ENCODE measurements at regions not wholly inside any gene's neighbourhood (a gene's known extent, or its start where the extent isn't known, plus 50 kb on each side); places are given as distances from the start of the nearest gene placed in this dataset.
"Not testable (repeated sequence)": the region's sequence is repeated elsewhere in the genome, so short reads cannot be mapped to it uniquely, and the experiment has no call there.

DNA sequence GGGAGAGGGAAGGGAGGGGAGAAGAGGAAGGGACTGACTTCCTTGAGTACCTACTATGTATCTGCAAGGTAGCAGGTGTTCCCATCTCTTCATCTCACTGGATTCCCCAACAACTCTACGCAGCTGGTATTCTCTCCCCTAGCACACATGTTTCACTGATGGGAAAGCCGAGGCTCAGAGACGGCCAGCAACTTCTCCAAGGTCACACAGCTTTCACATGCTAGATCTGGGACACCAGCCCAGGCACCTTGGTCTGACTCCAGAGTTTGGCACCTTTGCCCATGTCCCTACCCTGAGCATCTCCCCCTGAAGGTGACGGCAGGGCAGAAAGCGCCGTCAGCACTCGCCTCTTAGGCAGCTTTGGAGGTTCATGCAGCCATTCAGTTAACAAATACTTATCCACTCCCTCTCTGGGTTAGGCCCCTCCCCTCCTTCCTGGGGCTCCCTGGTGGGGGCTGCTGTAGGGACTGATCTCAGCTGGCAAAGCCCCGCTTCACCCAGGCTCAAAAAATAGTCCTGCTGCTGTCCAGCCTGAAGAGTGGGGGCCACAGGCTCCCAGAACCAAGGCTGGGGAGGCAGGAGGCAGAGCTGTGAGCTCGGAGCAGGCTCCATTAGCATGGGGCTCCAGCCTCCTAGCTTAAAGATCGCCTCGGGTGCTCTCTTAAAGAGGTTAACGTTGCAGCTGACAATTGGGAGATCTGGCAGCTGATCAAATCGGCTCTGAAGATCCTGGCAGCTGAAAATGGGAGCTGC is 79.4 kb downstream of the IGLL1 start:
- DNase-seq (ENCODE audit: low read depth, low spot score) = no peak

DNA sequence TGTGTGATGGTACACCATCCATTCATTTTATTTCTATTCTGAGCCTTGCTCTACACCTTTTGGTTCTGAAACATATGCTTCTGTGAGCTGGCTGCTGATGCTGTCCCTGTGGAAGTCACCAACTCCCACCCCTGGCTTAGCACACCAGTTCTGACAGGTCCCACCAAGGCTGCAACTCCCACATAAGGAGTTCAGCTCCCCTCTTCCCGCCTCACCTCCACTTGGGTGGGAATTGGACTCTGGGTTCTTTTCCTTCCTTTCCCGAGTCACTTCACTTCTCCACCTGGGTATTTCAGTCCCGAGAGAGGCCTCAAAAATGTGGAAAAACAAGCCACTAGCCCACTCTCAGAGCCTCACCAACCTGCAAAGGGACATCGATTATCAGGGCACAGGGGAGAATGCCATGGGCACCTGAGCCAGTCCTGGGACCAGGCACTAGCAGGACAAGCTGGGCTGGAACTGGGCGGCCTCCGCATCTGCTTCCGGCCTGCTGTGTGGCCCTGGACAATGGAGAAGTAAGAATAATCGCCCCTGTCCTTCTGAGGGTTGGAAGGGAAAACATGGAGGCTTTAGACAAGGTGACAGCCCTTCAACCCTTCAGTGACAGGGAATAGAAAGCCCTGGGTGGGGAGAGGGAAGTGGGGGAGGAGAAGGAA is 80.1 kb downstream of the IGLL1 start:
- DNase-seq (ENCODE audit: low read depth, low spot score) = no peak

DNA sequence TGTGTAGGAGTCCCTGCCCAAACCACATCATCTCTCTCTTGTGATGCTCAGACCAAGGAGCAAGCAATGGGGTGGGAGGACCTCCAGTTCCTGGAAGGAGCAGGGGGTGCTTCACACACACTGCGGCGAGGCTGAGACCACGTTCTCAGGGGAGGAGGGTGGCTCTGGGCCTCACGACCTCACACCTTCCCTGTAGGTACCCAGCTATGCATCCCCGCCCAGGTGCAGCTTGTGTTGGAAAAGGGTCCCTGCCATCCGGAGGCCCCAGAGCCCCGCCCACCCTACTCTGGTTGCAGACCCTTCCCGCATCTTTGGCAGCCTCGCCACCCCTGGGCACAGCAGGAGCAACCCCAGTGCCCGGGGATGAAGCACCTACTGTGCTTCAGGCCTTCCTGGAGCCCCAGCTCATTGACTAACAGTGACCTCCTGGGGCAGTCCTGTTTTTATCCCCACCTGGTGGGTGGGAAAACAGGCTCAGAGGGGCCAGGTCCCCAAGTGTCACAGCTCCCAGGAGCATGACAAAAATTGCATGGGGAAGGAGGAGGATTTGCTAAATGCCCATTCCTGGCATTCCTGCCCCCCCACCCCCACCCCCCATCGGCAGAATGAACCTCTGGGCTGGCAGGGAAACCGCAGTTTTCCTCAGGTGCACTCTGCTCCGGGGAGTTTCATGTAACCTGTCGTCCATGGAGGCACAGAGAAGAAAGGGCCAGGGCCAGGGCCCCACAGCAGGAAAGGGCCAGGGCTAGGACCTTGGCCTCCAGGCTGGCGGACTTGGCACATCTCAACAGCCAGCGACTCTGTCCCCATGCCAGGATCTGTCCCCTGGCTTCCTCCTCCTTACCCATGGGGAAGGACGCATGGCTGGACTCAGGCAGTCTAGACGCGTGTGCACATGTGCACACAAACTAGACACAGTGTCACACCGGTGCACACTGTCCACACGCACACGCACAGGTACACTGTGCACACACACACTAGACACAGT is 81.0 kb downstream of the IGLL1 start:
- DNase-seq (ENCODE audit: low read depth, low spot score) = no peak

DNA sequence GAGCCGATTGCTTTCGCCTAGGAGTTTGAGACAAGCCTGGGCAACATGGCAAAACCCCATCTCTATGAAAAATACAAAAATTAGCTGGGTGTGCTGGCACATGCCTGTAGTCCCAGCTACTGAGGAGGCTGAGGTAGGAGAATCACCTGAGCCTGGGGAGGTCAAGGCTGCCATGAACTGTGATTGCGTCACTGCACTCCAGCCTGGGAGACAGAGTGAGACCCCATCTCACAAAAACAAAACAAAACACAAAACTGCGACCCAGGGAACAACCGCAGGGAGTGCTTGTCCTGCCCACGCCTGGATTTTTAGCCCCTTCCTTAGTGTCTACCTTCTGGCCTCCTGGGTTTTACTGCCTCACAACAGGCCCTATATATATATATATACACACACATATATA is 82.2 kb downstream of the IGLL1 start:
- not testable (repeated sequence) for DNase-seq (ENCODE audit: low read depth, low spot score)

DNA sequence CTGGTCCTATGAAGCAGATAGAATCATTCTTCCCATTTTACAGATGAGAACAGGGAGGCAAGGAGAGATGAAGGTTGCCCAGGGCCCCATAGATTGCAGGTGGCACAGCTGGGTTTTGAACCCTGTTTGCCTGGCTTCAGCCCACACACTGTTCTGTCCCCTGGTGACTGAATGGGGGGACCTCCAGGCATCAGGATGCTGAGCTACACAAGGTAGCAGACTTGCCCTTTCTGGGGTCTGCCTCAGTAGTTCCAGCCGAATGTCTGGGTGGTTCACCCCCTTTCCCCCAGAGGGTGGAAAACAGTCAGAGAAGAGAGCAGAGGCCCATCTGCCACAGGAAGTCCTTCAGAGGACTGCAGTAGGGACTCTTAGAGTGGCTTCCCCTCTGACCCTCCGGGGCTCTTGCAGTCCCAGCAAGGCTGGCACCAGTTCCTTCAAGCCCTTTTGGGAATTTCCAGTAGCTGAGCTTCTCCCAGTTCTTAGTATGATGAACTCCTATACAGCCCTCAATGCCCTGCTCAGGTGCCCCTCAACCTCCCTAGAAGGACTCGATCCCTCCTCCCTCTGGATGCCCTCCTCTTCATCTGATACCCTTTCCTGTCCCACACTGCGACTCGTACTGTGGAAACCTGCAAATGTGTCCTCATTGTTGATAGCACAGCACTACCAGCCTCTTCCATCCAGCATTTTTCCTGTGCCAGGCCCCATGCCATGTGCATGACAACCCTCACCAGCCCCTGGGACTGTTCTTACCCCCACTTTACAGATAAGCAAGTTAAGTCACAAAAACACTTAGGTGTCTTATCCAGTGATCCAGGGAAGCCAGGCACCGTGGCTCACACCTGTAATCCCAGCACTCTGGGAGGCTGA is 82.8 kb downstream of the IGLL1 start:
- no peak for DNase-seq (ENCODE audit: low read depth, low spot score)

DNA sequence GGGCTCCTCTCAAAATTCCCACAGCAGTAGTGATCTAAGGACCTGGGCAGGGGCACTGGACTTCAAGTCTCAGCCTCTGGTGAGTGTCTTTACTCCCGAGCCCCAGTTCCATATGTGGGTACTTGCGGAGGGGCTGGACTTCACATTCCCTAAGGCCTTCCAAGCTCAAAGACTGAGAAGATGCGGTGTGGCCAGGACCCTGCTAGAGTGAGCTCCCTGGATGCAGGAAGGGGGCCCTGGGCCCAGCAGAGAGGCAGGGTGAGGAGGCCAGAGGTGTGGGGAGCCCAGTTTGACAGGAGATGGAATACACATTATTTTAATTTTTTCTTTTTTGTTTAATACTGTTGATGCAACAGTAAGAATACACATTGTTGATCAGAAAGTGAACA is 83.7 kb downstream of the IGLL1 start:
- no peak for DNase-seq (ENCODE audit: low read depth, low spot score)

DNA sequence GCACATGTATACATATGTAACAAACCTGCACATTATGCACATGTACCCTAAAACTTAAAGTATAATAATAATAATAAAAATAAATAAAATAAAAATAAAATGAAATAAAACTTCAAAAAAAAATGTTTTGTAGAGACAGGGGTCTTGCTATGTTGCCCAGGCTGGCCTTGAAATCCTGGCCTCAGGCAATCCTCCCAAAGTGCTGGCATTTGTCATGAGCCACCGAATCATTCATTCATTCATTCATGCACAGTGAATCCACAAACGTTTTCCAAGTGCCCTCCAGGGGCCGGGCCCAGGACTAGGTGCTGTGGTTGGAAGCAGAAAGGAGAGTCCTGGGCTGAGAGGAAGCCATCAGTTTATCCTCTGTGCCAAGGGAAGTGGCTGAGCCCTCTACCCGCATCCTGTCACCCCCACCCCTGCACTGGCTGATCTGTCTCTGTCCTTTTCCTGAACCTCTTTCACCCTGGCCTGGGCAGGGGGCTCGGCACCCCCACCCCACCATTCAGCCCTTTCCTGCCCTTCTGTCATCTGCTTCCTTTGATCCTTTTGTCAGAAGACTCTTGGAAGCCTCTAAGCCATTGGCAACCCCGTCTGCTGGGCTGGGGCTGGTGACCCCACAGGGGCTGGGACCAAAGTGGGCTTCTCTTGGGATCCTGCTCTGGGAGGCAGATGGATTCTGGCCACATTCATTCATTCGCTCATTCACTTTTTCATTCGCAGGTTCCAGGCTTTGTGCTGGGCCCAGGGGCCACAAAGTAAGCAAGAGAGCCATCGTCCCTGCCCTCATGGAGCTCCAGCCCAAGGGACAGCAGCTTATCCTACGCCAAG is 84.3 kb downstream of the IGLL1 start:
- DNase-seq (ENCODE audit: low read depth, low spot score) = no peak

DNA sequence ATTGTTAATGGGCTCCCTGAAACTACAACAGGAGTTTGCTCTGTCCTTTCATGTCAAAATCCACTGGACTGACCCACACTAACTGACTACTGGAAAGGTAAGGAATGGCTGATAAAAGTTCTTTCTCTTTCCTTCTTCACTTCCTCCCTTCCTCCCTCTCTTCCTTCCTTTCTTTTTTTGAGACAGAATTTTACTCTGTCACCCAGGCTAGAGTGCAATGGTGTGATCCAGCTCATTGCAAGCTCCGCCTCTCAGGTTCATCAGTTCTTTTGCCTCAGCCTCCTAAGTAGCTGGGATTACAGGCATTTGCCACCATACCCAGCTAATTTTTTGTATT is 85.2 kb downstream of the IGLL1 start:
- DNase-seq (ENCODE audit: low read depth, low spot score) = no peak

DNA sequence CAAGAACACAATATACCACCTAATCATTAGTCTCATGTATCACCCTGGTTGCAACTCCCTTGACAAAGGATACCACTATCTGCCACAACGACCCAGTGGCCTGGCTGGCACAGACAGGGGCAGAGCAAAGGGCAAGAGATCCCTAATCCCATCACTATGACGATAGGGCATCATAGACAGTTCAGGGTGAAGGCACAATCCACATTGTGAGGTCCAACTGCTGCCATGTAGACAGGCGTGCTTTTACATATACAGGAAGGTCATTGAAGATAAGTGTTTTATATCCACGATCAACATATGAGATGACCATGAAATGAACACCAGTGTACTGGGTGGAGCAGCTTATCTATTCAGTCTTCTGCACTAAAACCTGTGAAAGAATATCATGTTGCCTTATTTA is 94.6 kb downstream of the IGLL1 start:
- no peak for DNase-seq (ENCODE audit: low read depth, low spot score)

DNA sequence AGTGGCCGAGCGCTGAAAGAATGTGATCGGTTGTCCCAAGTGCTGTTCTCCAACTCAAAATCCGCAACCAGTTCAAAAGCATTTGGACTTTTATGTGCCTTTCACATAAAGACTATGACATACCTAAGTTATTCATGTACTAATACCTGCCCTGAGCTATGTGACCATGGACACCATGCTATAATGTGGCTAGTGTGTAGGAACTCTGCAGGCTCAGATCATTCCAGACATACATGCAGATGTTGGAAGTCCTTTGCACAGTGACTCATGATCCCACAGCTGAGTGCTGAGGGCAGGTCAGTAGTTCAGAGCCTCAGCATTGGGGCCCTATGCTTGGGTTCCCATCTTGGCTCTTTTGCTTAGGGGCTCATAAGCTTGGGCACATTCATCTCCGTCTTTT is 95.4 kb downstream of the IGLL1 start:
- DNase-seq (ENCODE audit: low read depth, low spot score) = no peak

DNA sequence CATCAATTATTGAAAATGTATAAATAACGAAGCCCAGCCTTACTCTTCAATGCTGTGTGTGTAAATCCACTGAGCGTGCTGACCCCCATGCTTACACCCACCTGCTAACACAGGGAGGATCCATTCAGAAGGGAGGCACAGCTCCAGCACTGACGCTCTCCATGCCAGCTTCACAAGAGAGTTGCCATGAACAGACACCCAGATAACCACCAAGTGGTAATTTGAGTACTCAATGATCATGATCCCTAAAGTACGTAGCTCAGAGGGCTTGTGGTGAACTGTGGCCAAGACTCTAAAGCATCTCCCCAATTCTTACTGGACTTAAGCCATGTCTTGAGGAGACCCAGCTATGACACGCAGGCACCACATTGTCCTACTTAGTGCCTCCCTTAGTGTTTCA is 98.7 kb downstream of the IGLL1 start:
- no peak for DNase-seq (ENCODE audit: low read depth, low spot score)

DNA sequence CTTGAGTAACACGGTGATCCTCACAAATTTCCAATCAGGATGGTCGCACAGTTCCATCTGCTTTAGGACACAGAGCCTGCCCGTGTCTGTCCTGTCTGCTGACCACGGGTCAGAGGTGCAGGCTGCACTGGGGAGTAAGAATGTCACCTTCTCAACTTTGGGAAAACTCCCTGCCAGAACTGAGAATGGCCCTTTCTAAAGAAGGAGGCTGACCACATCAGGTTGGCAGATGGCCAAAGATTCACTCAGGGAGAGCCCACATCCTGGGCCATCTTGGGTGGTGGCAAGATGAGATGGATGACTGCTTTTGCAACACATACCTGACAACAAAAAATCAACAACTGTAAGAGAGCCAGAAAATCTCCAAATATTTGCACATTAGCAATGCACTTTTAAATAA is 101.9 kb downstream of the IGLL1 start:
- DNase-seq (ENCODE audit: low read depth, low spot score) = no peak

DNA sequence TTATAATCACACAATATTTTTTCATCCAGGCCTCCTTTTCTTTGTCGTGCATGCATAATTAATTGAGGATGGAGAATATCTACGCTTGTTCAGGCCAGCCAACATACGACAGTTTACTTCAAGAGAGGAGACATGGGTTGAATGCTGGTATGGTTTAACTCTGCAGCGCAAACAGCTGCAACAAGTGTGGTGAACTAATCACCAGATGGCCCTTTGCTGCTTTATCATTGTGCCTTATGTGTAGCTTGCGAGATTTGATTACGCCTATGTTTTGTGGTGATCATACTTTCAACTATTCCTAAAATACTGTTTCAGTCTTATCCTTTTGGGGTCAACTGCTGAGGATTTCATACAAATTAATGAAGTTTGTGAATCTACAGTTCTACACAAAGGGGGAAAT is 105.6 kb downstream of the IGLL1 start:
- DNase-seq (ENCODE audit: low read depth, low spot score) = not testable (repeated sequence)

DNA sequence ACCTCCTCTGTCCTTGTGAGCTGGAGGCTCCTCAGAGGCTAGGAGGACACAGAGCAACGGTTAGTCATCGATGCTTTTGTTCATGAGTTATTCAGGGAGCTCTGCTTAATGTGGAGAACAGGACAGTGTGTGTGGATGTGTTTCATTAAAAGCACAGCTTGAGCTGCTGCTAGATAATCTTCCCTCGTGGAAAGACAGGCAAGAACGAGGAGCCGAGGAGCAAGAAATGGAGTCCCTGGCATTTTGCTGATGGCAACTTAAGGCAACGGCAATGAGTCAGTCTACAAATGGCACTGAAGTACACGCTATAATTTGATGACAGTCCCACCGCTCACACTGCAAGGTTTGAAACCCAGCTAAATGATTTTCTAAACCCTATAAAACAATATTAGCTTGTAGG is 106.2 kb downstream of the IGLL1 start:
- DNase-seq (ENCODE audit: low read depth, low spot score) = no peak

DNA sequence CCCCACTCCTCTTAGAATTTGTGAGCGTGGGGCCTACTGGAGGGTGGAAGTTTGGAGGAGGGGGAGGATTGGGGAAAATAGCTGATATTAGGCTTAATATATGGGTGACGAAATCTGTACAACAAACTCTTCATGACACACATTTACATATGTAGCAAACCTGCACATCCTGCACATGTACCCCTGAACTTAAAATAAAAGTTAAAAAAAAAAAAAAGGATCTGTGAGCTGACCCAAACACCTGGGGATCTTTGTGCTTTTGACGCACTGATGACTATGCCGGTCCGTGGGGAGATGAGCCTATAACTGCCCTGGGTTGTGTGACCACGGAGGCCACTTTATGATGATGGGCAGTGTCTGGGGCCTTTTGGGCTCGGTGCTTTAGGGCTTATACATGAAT is 107.7 kb downstream of the IGLL1 start:
- DNase-seq (ENCODE audit: low read depth, low spot score) = not testable (repeated sequence)

DNA sequence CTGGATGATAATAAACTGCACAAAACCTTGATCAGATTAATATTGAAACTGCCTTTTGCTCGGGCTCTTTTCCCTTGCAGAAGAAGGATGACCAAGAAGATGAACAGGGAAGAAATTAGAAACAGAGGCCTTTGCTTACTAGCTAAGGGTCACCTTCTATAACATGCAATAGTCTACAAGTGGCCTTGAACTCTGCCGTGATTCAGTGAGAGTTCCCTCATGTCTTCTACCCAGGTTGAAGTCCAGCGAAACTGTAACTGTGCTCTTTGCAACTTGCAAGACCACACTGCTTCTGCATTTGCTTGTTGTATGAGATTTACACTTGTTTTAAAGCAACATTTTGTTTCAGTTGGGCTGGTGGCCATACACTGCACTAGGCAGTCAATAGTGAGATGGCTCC is 108.4 kb downstream of the IGLL1 start:
- DNase-seq (ENCODE audit: low read depth, low spot score) = no peak

DNA sequence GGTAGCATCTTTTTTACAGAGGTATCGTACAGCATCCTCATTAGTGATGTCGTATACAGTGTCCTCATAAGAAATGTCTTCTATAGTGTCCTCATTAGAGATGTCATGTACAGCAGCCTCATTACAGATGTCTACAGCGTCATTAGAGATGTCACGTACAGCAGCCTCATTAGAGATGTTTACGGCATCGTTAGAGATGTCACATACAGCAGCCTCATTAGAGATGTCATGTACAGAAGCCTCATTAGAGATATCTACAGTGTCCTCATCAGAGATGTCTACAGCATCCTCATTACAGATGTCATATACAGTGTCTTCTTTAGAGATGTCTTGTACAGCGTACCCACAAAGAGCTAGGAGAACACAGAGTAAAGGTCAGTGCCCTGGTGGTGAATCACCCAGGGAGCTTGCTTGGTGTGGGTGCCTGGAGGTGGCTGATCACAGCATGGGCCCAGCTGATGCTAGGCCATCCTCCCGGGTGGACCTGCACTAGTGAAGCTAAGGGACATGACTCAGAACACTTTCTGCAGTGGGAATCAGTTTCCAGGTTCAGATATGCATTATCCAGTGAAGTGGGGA is 109.2 kb downstream of the IGLL1 start:
- no peak for DNase-seq (ENCODE audit: low read depth, low spot score)

DNA sequence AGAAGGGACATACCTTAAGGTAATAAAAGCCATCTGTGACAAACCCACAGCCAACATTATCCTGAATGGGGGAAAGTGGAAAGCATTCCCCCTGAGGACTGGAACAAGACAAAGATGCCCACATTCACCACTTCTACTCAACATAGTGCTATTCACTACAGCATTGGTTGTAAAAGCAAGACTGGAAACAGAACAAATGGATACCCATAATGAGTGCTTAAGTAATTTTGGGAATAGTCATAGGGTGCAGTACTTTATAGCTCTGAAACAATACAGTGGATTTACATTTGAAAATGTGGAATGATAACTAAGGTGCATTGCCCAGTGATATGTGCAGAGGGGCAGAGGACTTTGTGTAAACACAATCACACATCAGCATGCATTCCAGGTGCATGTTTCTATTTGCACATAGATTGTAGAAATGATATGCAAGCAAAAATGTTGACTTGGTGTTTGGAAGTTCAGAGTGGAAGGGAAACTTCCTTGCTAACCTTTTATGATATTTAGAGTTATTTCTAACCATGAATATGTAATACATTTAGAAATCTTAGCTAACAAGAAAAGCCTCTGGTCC is 112.3 kb downstream of the IGLL1 start:
- DNase-seq (ENCODE audit: low read depth, low spot score) = no peak

DNA sequence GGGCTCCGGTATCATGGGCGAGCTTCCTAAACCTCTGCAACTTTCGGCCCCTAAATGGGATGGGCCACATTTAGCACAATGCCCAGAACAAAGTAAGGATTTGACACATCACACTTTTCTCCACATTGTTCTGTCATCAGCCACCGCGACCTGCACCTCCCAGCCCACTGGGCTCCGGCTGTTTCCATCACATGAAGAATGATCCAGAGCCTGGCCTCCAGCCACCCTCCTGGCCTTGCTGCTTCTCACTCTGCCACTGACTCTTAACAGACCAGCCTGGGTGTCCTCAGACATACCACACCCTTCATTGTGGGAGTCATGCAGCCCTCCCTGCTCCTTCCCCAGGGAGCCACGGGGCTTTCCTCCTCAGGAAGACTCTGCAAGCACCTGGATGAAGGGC is 113.7 kb downstream of the IGLL1 start:
- DNase-seq (ENCODE audit: low read depth, low spot score) = no peak

DNA sequence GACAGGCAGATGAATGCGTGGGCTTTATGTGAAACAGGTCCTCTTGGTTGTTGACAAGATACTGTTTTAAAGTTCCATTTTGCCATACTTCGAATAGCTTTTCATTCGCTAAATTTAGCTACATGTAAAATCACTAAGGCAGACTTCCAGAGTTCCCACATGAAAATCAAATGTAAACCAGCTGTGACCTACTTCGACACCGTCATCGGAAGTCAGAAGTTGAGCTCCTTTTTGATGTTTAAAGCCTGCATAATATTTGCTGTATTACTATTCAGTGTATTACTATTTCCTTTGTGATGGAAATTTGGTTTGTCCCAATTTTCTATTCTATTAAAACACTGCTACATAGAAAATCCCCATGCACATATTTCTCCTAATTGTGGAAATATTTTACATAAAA is 115.3 kb downstream of the IGLL1 start:
- DNase-seq (ENCODE audit: low read depth, low spot score) = not testable (repeated sequence)
